Mononuclear cell (primary cell): ENCODE measurements at regions not wholly inside any gene's neighbourhood (a gene's known extent, or its start where the extent isn't known, plus 50 kb on each side); places are given as distances from the start of the nearest gene placed in this dataset.

Experiments used
- H3K27me3 ChIP-seq: 2 replicates; pipeline ENCODE4 v1.6.0; 2011; ENCODE audit warnings: low read length, control low read depth; ENCODE audit not compliant: insufficient read depth
- H3K4me1 ChIP-seq: 2 replicates; pipeline ENCODE4 v1.5.1; 2011; ENCODE audit warnings: mild to moderate bottlenecking, low read length, control low read depth; ENCODE audit not compliant: insufficient read depth
- H3K4me3 ChIP-seq: 2 replicates; pipeline ENCODE4 v1.5.1; 2011; ENCODE audit warnings: mild to moderate bottlenecking, low read length, moderate library complexity
- H3K9me3 ChIP-seq: 2 replicates; pipeline ENCODE4 v1.5.1; 2011; ENCODE audit warnings: low read depth, mild to moderate bottlenecking, control low read depth, low read length

- no peak overlapping the region for H3K4me3 ChIP-seq
- H3K27me3 ChIP-seq = no peaks in the 10 kb centered on the region
- H3K9me3 ChIP-seq = no peaks in the 10 kb centered on the region
- no peaks in the 10 kb centered on the region for H3K4me1 ChIP-seq
Measured at GRCh38 chr6:164018133-164018532, 603.6 kb downstream of the QKI start.

GRCh38 chr6:164016056-164016455 is 601.5 kb downstream of the QKI start:
- H3K9me3 ChIP-seq = no peaks in the 10 kb centered on the region
- no peaks in the 10 kb centered on the region for H3K27me3 ChIP-seq
- H3K4me1 ChIP-seq = no peaks in the 10 kb centered on the region
- no peak overlapping the region for H3K4me3 ChIP-seq

GRCh38 chr6:164015088-164015484 is 600.6 kb downstream of the QKI start:
- H3K4me1 ChIP-seq = no peaks in the 10 kb centered on the region
- H3K9me3 ChIP-seq = no peaks in the 10 kb centered on the region
- no peaks in the 10 kb centered on the region for H3K27me3 ChIP-seq
- H3K4me3 ChIP-seq = no peak overlapping the region

- Histone ChIP-seq H3K4me1 (no peaks in the 10 kb centered on the region), H3K9me3 (no peaks in the 10 kb centered on the region), H3K27me3 (no peaks in the 10 kb centered on the region), H3K4me3 (no peak overlapping the region)
Measured at GRCh38 chr6:164014346-164015087, 600.0 kb downstream of the QKI start.

GRCh38 chr6:164013480-164014208 is 599.1 kb downstream of the QKI start:
- no peak overlapping the region for H3K4me3 ChIP-seq
- H3K9me3 ChIP-seq = no peaks in the 10 kb centered on the region
- no peaks in the 10 kb centered on the region for H3K4me1 ChIP-seq
- H3K27me3 ChIP-seq = no peaks in the 10 kb centered on the region

GRCh38 chr6:164011321-164011720 is 596.8 kb downstream of the QKI start:
- Histone ChIP-seq H3K27me3 (no peaks in the 10 kb centered on the region), H3K4me3 (no peak overlapping the region), H3K9me3 (no peaks in the 10 kb centered on the region), H3K4me1 (no peaks in the 10 kb centered on the region)

GRCh38 chr6:164010441-164011103 is 596.1 kb downstream of the QKI start:
- H3K4me1 ChIP-seq = no peaks in the 10 kb centered on the region

GRCh38 chr6:164008902-164009301 is 594.4 kb downstream of the QKI start:
- Histone ChIP-seq H3K4me1 (no peaks in the 10 kb centered on the region), H3K27me3 (no peaks in the 10 kb centered on the region), H3K4me3 (no peak overlapping the region), H3K9me3 (no peaks in the 10 kb centered on the region)

More at GRCh38 chr6:164010441-164011103, 596.1 kb downstream of the QKI start:
- H3K9me3 ChIP-seq = no peaks in the 10 kb centered on the region
- no peak overlapping the region for H3K4me3 ChIP-seq
- no peaks in the 10 kb centered on the region for H3K27me3 ChIP-seq

- H3K27me3 ChIP-seq = no peaks in the 10 kb centered on the region
- H3K9me3 ChIP-seq = no peaks in the 10 kb centered on the region
- H3K4me3 ChIP-seq = no peak overlapping the region
- H3K4me1 ChIP-seq = no peaks in the 10 kb centered on the region
Measured at GRCh38 chr6:164007881-164008280, 593.4 kb downstream of the QKI start.

- Histone ChIP-seq H3K27me3 (no peaks in the 10 kb centered on the region), H3K4me1 (no peaks in the 10 kb centered on the region), H3K9me3 (no peaks in the 10 kb centered on the region), H3K4me3 (no peak overlapping the region)
Measured at GRCh38 chr6:164006459-164006858, 591.9 kb downstream of the QKI start.

- peaks cover 2% of the 10 kb centered on the region for H3K27me3 ChIP-seq
- H3K4me3 ChIP-seq = no peak overlapping the region
- H3K9me3 ChIP-seq = no peaks in the 10 kb centered on the region
- H3K4me1 ChIP-seq = no peaks in the 10 kb centered on the region
Measured at GRCh38 chr6:164005004-164005711, 590.6 kb downstream of the QKI start.

GRCh38 chr6:164000276-164000675 is 585.8 kb downstream of the QKI start:
- H3K4me1 ChIP-seq = no peaks in the 10 kb centered on the region
- no peak overlapping the region for H3K4me3 ChIP-seq
- no peaks in the 10 kb centered on the region for H3K9me3 ChIP-seq
- H3K27me3 ChIP-seq = peaks cover 5% of the 10 kb centered on the region

- H3K9me3 ChIP-seq = no peaks in the 10 kb centered on the region
- no peaks in the 10 kb centered on the region for H3K4me1 ChIP-seq
- peaks cover 5% of the 10 kb centered on the region for H3K27me3 ChIP-seq
- no peak overlapping the region for H3K4me3 ChIP-seq
Measured at GRCh38 chr6:163999475-164000125, 585.1 kb downstream of the QKI start.

- H3K4me1 ChIP-seq = no peaks in the 10 kb centered on the region
- H3K9me3 ChIP-seq = no peaks in the 10 kb centered on the region
- H3K27me3 ChIP-seq = peaks cover 5% of the 10 kb centered on the region
- no peak overlapping the region for H3K4me3 ChIP-seq
Measured at GRCh38 chr6:163998496-163998895, 584.0 kb downstream of the QKI start.
